GM21737 (cell line): ENCODE measurements at regions not wholly inside any gene's neighbourhood (a gene's known extent, or its start where the extent isn't known, plus 50 kb on each side); places are given as distances from the start of the nearest gene placed in this dataset.

Experiments
- ATAC-seq: cut with Tn5 transposase; IDR thresholded peaks from one replicate; pipeline ENCODE4 v1.9.1; 2021; ENCODE audit warnings: mild to moderate bottlenecking, moderate library complexity; ENCODE audit not compliant: unreplicated experiment

- no peak for ATAC-seq
Measured at GRCh38 chr6:91751526-91751925, 1164.7 kb upstream of the MAP3K7 start.

GRCh38 chr6:91744566-91744965, 1157.7 kb upstream of the MAP3K7 start:
- ATAC-seq, result no peak

- ATAC-seq, result no peak
Measured at GRCh38 chr6:91743756-91744155, 1156.9 kb upstream of the MAP3K7 start.

- no peak for ATAC-seq
Measured at GRCh38 chr6:91731939-91732338, 1145.1 kb upstream of the MAP3K7 start.

GRCh38 chr6:91730710-91731109, 1143.8 kb upstream of the MAP3K7 start:
- ATAC-seq, result no peak

GRCh38 chr6:91720324-91720723, 1133.5 kb upstream of the MAP3K7 start:
- ATAC-seq, result no peak

- peak; percentile 56 for ATAC-seq
Measured at GRCh38 chr6:91719414-91719813, 1132.5 kb upstream of the MAP3K7 start.

- ATAC-seq, result peak; percentile 53
Measured at GRCh38 chr6:91718198-91718597, 1131.3 kb upstream of the MAP3K7 start.

GRCh38 chr6:91717094-91717493, 1130.2 kb upstream of the MAP3K7 start:
- ATAC-seq, result no peak

- no peak for ATAC-seq
Measured at GRCh38 chr6:91716361-91716760, 1129.5 kb upstream of the MAP3K7 start.

GRCh38 chr6:91715171-91715805, 1128.4 kb upstream of the MAP3K7 start:
- no peak for ATAC-seq

- ATAC-seq, result no peak
Measured at GRCh38 chr6:91713911-91714310, 1127.0 kb upstream of the MAP3K7 start.

GRCh38 chr6:91711518-91711917, 1124.6 kb upstream of the MAP3K7 start:
- no peak for ATAC-seq

GRCh38 chr6:91710342-91710741, 1123.5 kb upstream of the MAP3K7 start:
- ATAC-seq, result no peak

GRCh38 chr6:91708534-91708933, 1121.7 kb upstream of the MAP3K7 start:
- no peak for ATAC-seq

- no peak for ATAC-seq
Measured at GRCh38 chr6:91705646-91706045, 1118.8 kb upstream of the MAP3K7 start.

- no peak for ATAC-seq
Measured at GRCh38 chr6:91704531-91704930, 1117.7 kb upstream of the MAP3K7 start.

GRCh38 chr6:91697010-91697695, 1110.3 kb upstream of the MAP3K7 start:
- ATAC-seq, result no peak

- ATAC-seq, result no peak
Measured at GRCh38 chr6:91695221-91695620, 1108.3 kb upstream of the MAP3K7 start.

- no peak for ATAC-seq
Measured at GRCh38 chr6:91694016-91694654, 1107.3 kb upstream of the MAP3K7 start.

- ATAC-seq, result no peak
Measured at GRCh38 chr6:91691449-91691848, 1104.6 kb upstream of the MAP3K7 start.

- ATAC-seq, result no peak
Measured at GRCh38 chr6:91683240-91683639, 1096.4 kb upstream of the MAP3K7 start.
